PC-3 (cell line): ENCODE measurements at regions not wholly inside any gene's neighbourhood (a gene's known extent, or its start where the extent isn't known, plus 50 kb on each side); places are given as distances from the start of the nearest gene placed in this dataset.

Experiments
- ATAC-seq: fragments of 200-7000 bp; cut with Tn5 transposase; 2 replicates; pipeline ENCODE4 v1.9.1; 2020; ENCODE audit warnings: mild to moderate bottlenecking, moderate library complexity
- BruUV-seq: library from RNA; stranded (reverse); fragments of 400-500 nt; replicated peaks from 2 replicates; lab custom pipeline; 2021; lab: Mats Ljungman, UMichigan
- CTCF ChIA-PET: fragments of 300-600 bp; sonication (Branson Sonifier 250); formaldehyde crosslinking; loops from one replicate; lab custom pipeline; 2022; ENCODE audit warnings: antibody characterized with exemption; lab: Charles Lee
- POLR2A ChIA-PET: fragments of 300-600 bp; sonication (Branson Sonifier 250); formaldehyde crosslinking; loops from one replicate; lab custom pipeline; 2022; ENCODE audit warnings: antibody characterized with exemption; ENCODE audit not compliant: unreplicated experiment; lab: Charles Lee
- DNase-seq: peaks from one replicate; pipeline ENCODE4 v3.0.0-alpha.2; 2015
- H2AFZ ChIP-seq: fragments of 300-600 bp; sonication (generic); 2 replicates; pipeline ENCODE4 v1.6.0; 2016; ENCODE audit warnings: antibody characterized with exemption, low read length
- H3F3A ChIP-seq: fragments of 300-600 bp; sonication (generic); one replicate; pipeline ENCODE4 v1.6.0; 2017; ENCODE audit warnings: antibody characterized with exemption, low read length, control low read depth, mild to moderate bottlenecking; ENCODE audit not compliant: unreplicated experiment
- H3K27ac ChIP-seq: fragments of 300-600 bp; sonication (generic); 2 replicates; pipeline ENCODE4 v1.5.1; 2016; ENCODE audit warnings: mild to moderate bottlenecking, low read length
- H3K27me3 ChIP-seq: fragments of 300-600 bp; sonication (generic); 2 replicates; pipeline ENCODE4 v1.6.1; 2016; ENCODE audit warnings: low read length, mixed read lengths
- H3K36me3 ChIP-seq: fragments of 300-600 bp; sonication (generic); 2 replicates; pipeline ENCODE4 v1.6.1; 2016; ENCODE audit warnings: low read depth, mixed run types, low read length, mixed read lengths
- H3K4me1 ChIP-seq: fragments of 300-600 bp; sonication (generic); 2 replicates; pipeline ENCODE4 v1.5.1; 2016; ENCODE audit warnings: low read length; ENCODE audit not compliant: insufficient read depth
- H3K4me2 ChIP-seq: fragments of 300-600 bp; sonication (generic); 2 replicates; pipeline ENCODE4 v1.6.0; 2016; ENCODE audit warnings: low read length
- H3K4me3 ChIP-seq: fragments of 300-600 bp; sonication (generic); 2 replicates; pipeline ENCODE4 v1.5.1; 2016; ENCODE audit warnings: mild to moderate bottlenecking, low read length, mixed read lengths
- H3K79me2 ChIP-seq: fragments of 300-600 bp; sonication (generic); 2 replicates; pipeline ENCODE4 v1.6.1; 2017; ENCODE audit warnings: low read length, mixed read lengths
- H3K9ac ChIP-seq: fragments of 300-600 bp; sonication (generic); 2 replicates; pipeline ENCODE4 v1.6.0; 2016; ENCODE audit warnings: mild to moderate bottlenecking, low read length
- H3K9me2 ChIP-seq: fragments of 300-600 bp; sonication (generic); replicated peaks from 2 replicates; pipeline ENCODE4 v1.6.1; 2016; ENCODE audit warnings: mixed run types, low read length, mixed read lengths
- H3K9me3 ChIP-seq: fragments of 300-600 bp; sonication (generic); 2 replicates; pipeline ENCODE4 v1.6.1; 2016; ENCODE audit warnings: low read length, mixed read lengths
- H4K20me1 ChIP-seq: fragments of 300-600 bp; sonication (generic); 2 replicates; pipeline ENCODE4 v1.6.1; 2016; ENCODE audit warnings: low read length, mixed read lengths
- EZH2 ChIP-seq: fragments of 300-600 bp; sonication (generic); IDR thresholded peaks from one replicate; pipeline ENCODE4 v1.6.1; 2017; ENCODE audit warnings: antibody characterized with exemption, mild to moderate bottlenecking, low read length; ENCODE audit not compliant: unreplicated experiment
- EZH2phosphoT487 ChIP-seq: fragments of 300-600 bp; sonication (generic); IDR thresholded peaks from 2 replicates; pipeline ENCODE4 v1.6.1; 2018; ENCODE audit warnings: mild to moderate bottlenecking, antibody characterized with exemption, low read length, borderline replicate concordance
- intact Hi-C: fragments of 100-400 bp; cut with micrococcal nuclease; formaldehyde crosslinking; loops from 2 replicates; pipeline ENCODE4 v1.9.0; 2023
- TF ChIP-seq, protein P1 (sequence below): fragments of 300-600 bp; sonication (generic); conservative IDR thresholded peaks from 2 replicates; pipeline ENCODE4 v1.5.1; 2017; ENCODE audit warnings: antibody characterized with exemption, low read depth, mild to moderate bottlenecking, low read length

DNA sequence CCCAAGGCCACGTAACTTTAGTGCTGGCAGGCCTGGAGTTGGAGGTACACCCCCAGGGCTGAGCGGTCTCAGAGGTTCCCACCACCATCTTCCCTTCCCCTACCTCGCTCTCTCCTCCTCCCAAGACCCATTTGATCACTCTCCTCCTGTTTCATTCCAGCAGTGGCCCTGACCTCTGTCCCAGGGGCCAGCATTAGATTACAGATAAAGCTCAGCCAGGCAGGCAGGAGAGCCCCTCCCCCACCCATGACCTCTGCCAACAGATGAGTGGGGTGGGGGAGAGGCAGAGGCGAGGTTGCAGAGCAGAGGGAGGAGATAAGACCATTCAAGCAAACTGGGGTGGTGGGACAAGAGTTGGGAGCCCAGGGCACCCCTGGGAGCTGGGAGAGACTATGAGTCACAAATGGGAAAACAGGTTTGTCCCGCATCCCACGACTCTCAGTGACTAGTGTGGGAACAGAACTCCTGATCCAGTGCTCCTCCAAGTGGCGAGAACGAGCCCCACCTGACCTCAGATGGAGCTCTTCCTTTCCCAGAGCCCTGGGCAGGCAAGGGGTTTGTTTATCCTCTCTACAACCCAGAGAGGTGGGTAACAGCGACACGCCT is 367.9 kb downstream of the MN1 start:
- no peaks in the 10 kb centered on the region for H3K36me3 ChIP-seq
- intact Hi-C loops, result no loop called here
- DNase-seq, result peak; percentile 38
- no peaks in the 10 kb centered on the region for H3K9me3 ChIP-seq
- H3K9ac ChIP-seq, result no peak overlapping the region; the same call in 1 of the 2 replicates
- no peaks in the 10 kb centered on the region for H3K9me2 ChIP-seq
- H3K4me2 ChIP-seq, result no peak overlapping the region
- no peak overlapping the region for H2AFZ ChIP-seq
- no peaks in the 10 kb centered on the region for H3F3A ChIP-seq
- H3K79me2 ChIP-seq, result no peaks in the 10 kb centered on the region
- no TSS peak for BruUV-seq
- POLR2A ChIA-PET, result no interaction called here
- H3K27me3 ChIP-seq, result no peaks in the 10 kb centered on the region
- no peak for ATAC-seq
- CTCF ChIA-PET, result interaction anchor here (0.6 kb wide), 2 partner anchors 29 to 816 kb away, joined by 3 to 4 read pairs; partner anchors contain the start of gene CRYBB1
- peak overlapping the region; percentile 5; the same call in 1 of the 2 replicates for H3K27ac ChIP-seq
- peaks cover 17% of the 10 kb centered on the region for H3K4me1 ChIP-seq
- no peak overlapping the region for H3K4me3 ChIP-seq
- H4K20me1 ChIP-seq, result no peaks in the 10 kb centered on the region
- TF ChIP-seq EZH2 (no peak), EZH2phosphoT487 (no peak)
- TF ChIP-seq, protein P1, sequence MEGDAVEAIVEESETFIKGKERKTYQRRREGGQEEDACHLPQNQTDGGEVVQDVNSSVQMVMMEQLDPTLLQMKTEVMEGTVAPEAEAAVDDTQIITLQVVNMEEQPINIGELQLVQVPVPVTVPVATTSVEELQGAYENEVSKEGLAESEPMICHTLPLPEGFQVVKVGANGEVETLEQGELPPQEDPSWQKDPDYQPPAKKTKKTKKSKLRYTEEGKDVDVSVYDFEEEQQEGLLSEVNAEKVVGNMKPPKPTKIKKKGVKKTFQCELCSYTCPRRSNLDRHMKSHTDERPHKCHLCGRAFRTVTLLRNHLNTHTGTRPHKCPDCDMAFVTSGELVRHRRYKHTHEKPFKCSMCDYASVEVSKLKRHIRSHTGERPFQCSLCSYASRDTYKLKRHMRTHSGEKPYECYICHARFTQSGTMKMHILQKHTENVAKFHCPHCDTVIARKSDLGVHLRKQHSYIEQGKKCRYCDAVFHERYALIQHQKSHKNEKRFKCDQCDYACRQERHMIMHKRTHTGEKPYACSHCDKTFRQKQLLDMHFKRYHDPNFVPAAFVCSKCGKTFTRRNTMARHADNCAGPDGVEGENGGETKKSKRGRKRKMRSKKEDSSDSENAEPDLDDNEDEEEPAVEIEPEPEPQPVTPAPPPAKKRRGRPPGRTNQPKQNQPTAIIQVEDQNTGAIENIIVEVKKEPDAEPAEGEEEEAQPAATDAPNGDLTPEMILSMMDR, result no peak

DNA sequence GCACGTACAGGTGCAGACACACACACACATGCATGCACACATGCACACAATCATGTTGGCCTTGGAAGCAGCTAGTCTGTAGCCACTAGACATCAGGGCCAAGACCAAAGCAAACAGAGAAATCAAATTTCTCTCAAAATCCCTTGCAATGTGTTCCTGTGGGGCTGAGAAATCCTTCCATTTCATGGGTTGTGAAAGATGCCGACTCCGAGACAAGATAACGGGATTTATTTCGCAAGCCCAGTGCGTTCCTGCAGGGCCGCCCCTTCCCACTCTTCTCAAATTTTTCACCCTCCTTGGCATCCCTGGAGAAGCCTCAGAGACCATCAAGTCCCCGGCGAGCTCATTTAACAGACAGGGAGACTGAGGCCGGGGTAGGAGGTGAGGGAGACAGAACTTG is 366.7 kb downstream of the MN1 start:
- intact Hi-C loops, result no loop called here
- Histone ChIP-seq H3K79me2 (no peaks in the 10 kb centered on the region), H3K4me3 (no peak overlapping the region), H3K4me1 (peaks cover 21% of the 10 kb centered on the region), H4K20me1 (no peaks in the 10 kb centered on the region), H2AFZ (no peak overlapping the region), H3K9me3 (no peaks in the 10 kb centered on the region), H3K27me3 (no peaks in the 10 kb centered on the region), H3K9me2 (no peaks in the 10 kb centered on the region), H3K9ac (no peak overlapping the region), H3K4me2 (no peak overlapping the region), H3F3A (no peaks in the 10 kb centered on the region), H3K27ac (no peak overlapping the region), H3K36me3 (no peaks in the 10 kb centered on the region)
- TF ChIP-seq, protein P1, result no peak
- TF ChIP-seq EZH2phosphoT487 (no peak), EZH2 (no peak)
- no TSS peak for BruUV-seq
- ATAC-seq (no peak), DNase-seq (no peak)
- ChIA-PET CTCF (no interaction called here), POLR2A (no interaction called here)

DNA sequence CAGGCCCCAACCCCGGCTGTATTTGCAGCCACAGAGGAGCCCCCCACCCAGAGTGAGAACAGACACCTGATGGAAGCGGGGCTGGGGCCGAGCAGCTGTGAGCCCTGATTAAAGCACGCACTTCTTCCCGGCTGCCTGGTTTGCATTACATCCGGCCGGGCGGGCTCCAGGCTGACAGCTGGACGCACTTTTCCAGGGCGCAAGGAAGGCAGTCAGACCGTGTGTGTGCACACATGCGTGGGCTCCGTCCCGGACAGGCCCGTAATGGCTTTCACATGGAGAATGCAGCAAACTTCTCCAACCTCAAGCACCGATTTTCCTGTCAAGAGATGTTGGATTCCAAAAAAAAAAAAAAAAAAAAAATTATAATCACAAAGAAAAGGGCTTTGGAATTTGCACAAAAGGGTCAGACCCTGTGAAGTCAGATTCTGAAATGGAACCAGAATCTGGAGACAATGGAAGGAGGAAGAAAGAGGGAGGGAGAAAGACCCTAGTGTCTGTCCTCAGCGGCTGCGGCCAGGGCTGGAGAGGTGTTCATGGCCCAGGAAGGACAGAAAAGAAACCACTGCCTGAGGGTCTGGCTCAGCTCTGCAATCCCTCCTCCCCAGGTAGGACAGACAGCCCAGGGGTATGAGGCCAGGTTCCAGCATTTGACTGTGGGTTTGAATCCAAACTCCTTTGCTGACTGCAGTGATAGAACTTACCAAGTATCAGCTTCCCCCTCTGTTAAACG is 365.5 kb downstream of the MN1 start:
- BruUV-seq, result no TSS peak
- Histone ChIP-seq H3F3A (no peaks in the 10 kb centered on the region), H3K4me1 (peaks cover 21% of the 10 kb centered on the region), H3K9me3 (no peaks in the 10 kb centered on the region), H3K4me2 (no peak overlapping the region), H3K27me3 (no peaks in the 10 kb centered on the region), H3K79me2 (no peaks in the 10 kb centered on the region), H3K4me3 (no peak overlapping the region), H2AFZ (no peak overlapping the region), H3K9ac (no peak overlapping the region), H3K27ac (no peak overlapping the region), H3K9me2 (no peaks in the 10 kb centered on the region), H4K20me1 (no peaks in the 10 kb centered on the region), H3K36me3 (no peaks in the 10 kb centered on the region)
- ChIA-PET CTCF (no interaction called here), POLR2A (no interaction called here)
- intact Hi-C loops, result no loop called here
- ATAC-seq (no peak), DNase-seq (no peak)
- TF ChIP-seq EZH2 (no peak), EZH2phosphoT487 (no peak)
- TF ChIP-seq, protein P1, result no peak
